ENCODE measurements at regions not wholly inside any gene's neighbourhood (a gene's known extent, or its start where the extent isn't known, plus 50 kb on each side); places are given as distances from the start of the nearest gene placed in this dataset.

DNA sequence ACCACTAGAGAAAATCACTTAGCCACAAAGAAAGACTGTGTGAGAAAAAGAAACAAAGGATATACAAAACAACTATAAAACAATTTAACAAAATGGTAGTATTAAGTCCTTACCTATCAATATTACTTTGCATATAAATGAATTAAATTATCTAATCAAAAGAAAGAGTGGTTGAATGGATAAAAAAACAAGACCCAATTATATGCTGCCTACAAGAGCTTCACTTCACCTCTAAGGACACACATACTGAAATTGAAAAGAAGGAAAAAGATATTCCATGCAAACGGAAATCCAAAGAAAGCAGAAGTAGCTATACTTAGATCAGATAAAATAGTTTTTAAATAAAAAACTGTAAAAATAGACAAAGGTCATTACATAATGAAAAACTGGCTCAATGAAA lies 134.9 kb upstream of the CCDC196 start:
- TF ChIP-seq, protein P1, sequence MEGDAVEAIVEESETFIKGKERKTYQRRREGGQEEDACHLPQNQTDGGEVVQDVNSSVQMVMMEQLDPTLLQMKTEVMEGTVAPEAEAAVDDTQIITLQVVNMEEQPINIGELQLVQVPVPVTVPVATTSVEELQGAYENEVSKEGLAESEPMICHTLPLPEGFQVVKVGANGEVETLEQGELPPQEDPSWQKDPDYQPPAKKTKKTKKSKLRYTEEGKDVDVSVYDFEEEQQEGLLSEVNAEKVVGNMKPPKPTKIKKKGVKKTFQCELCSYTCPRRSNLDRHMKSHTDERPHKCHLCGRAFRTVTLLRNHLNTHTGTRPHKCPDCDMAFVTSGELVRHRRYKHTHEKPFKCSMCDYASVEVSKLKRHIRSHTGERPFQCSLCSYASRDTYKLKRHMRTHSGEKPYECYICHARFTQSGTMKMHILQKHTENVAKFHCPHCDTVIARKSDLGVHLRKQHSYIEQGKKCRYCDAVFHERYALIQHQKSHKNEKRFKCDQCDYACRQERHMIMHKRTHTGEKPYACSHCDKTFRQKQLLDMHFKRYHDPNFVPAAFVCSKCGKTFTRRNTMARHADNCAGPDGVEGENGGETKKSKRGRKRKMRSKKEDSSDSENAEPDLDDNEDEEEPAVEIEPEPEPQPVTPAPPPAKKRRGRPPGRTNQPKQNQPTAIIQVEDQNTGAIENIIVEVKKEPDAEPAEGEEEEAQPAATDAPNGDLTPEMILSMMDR (IDR thresholded peaks at IDR 0.05; ENCODE audit: low read depth, low read length): no peak
- no peak for DNase-seq (ENCODE audit: extremely low read depth, low read depth)

DNA sequence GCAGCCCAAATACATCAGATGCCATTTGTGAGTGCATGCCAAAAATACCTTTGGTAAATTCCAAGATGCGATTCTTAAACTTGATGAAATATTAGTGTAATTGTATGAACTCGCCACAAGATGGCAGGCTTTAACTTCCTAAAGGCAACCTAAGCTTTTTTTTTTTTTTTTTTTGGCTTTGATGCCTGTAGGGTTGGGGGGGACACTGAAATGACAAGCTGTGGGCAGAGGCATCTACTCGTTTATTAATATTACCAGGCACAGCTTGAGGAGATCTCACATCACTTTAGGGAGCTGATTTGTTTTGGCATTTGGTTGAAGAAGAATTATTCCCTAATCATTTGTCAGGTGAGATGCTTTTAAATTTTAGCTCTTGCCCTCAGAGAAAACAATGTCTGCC lies 126.7 kb upstream of the CCDC196 start:
- TF ChIP-seq, protein P1 (IDR thresholded peaks at IDR 0.05; ENCODE audit: low read depth, low read length): peak; percentile 52
- DNase-seq (ENCODE audit: extremely low read depth, low read depth): peak; percentile 30

DNA sequence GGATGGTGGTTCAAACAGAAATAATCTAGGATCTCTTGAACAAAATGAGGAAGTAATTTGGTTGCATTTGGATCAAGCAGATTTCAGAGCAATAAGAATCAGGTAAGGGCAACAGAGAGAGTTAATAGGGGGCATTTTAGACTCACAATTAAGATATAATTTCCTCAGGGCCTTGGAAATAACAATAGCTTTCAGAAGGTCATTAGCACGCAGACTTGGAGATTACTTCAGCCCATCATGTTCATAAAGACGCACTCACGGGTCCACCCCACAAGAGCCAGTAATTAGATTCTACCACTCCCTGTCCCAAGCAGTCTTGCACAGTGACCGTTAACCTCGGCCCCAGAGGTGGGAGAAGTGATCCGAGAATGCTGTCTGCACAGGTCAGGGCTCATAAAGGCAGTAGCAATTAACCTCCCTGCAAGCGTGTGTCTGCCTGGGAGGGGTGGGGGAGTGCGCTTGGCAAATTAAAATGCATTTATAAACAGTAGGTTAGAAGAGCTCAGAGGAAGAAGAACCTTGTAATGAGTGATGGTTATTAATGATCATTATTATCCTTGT lies 125.7 kb upstream of the CCDC196 start:
- TF ChIP-seq, protein P1 (IDR thresholded peaks at IDR 0.05; ENCODE audit: low read depth, low read length): no peak
- DNase-seq (ENCODE audit: extremely low read depth, low read depth): no peak

DNA sequence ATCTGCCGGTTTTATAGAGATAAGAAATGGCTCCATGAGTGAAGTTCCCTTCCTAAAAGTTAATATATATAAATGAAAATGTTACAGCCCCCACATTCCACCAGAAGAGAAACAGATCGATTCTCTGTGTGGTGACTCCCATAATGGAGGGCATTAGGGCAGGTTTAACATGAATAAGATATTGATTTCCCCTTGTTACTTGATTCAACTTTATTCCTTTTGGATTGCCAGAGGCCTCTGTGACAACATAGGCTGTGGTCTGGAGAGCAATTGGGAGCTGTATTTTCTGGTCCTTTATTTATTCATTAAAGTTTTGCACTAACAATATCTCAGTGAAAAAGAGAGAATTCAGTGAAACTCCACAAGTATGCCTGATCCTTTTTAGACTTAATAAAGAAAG lies 125.2 kb upstream of the CCDC196 start:
- DNase-seq (ENCODE audit: extremely low read depth, low read depth): no peak
- TF ChIP-seq, protein P1 (IDR thresholded peaks at IDR 0.05; ENCODE audit: low read depth, low read length): no peak

DNA sequence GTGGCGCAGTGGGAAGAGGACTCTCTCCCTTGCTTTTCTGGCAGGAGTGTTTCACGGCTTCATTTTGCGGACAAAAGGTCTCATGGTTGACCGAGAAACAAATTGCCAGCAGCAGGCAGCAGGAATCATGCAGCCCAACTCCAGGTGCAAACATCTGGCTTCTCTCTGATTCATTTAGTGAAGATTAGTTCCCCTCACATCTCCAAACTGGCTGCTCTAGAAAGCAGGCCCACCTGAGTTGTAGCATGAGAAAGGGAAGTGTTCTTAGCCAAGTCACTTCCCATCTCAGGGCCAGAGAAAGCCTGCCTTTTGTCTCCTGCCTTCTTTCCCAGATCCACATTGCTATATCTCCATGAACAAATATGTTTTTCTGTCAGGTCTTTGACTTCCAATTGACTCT lies 120.8 kb upstream of the CCDC196 start:
- TF ChIP-seq, protein P1 (IDR thresholded peaks at IDR 0.05; ENCODE audit: low read depth, low read length): no peak
- DNase-seq (ENCODE audit: extremely low read depth, low read depth): no peak

DNA sequence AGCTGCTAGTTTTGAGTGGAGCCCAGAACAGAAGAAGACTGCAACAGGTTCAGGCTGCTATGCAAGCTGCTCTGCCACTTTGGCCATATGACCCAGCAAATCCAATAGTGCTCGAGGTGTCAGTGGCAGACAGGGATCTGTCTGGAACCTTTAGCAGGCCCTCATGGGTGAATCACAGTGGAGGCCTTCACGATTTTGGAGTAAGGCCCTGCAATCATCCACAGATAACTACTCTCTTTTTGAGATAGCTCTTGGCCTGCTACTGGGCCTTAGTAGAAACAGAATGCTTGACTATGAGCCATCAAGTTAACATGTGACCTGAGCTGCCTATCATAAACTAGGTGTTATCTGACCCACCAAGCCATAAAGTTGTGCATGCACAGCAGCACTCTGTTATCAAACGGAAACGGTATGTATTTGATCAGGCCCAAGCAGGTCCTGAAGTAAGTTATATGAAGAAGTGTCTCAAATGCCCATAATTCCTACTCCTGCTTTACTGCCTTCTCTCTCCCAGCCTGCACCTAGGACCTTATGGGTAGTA lies 116.9 kb upstream of the CCDC196 start:
- TF ChIP-seq, protein P1 (IDR thresholded peaks at IDR 0.05; ENCODE audit: low read depth, low read length): no peak
- no peak for DNase-seq (ENCODE audit: extremely low read depth, low read depth)

DNA sequence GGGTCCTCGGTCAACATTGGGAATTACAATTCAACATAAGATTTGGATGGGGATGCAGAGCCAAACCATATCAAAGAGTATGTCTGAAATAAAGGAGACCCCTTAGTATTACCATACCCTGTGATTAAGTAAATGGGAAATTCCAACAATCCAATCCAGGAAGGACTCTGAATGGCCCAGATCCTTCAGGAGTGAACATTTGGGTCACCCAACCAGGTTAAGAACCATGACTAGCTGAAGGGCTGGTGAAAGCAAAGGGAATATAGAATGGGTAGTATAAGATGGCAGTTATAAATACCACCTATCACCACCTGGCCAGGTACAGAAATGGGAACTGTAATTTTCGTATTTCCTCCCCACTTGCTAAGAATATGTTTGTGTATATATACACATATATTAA lies 114.4 kb upstream of the CCDC196 start:
- no peak for DNase-seq (ENCODE audit: extremely low read depth, low read depth)
- TF ChIP-seq, protein P1 (IDR thresholded peaks at IDR 0.05; ENCODE audit: low read depth, low read length): no peak

All from AG09319 (cell line).